IMR-90 (cell line): ENCODE measurements at regions not wholly inside any gene's neighbourhood (a gene's known extent, or its start where the extent isn't known, plus 50 kb on each side); places are given as distances from the start of the nearest gene placed in this dataset.

Experiments
- ATAC-seq: fragments of 200-7000 bp; cut with Tn5 transposase; 2 replicates; pipeline ENCODE4 v1.9.1; 2020; ENCODE audit warnings: low read depth, mild to moderate bottlenecking, moderate library complexity
- BruUV-seq: library from RNA; stranded (reverse); fragments of 400-500 nt; replicated peaks from 2 replicates; lab custom pipeline; 2021; lab: Mats Ljungman, UMichigan
- CTCF ChIA-PET: fragments of 300-600 bp; formaldehyde crosslinking; extraction: SDS; loops from one replicate; lab custom pipeline; 2021; ENCODE audit warnings: antibody characterized with exemption; lab: Yijun Ruan, JAX
- POLR2A ChIA-PET: fragments of 300-600 bp; sonication (Branson Sonifier 250); formaldehyde crosslinking; loops from one replicate; lab custom pipeline; 2022; ENCODE audit warnings: antibody characterized with exemption; ENCODE audit not compliant: unreplicated experiment; lab: Charles Lee
- DNase-seq: peaks from one replicate; pipeline ENCODE4 v3.0.0; 2013
- H2AFZ ChIP-seq: replicated peaks from 2 replicates; pipeline ENCODE3; 2013; ENCODE audit warnings: low read length, mild to moderate bottlenecking; ENCODE audit not compliant: poor library complexity
- H2AK5ac ChIP-seq: 2 replicates; pipeline ENCODE4 v1.6.1; 2013; ENCODE audit warnings: low read depth, low read length, inconsistent platforms
- H2AK9ac ChIP-seq: replicated peaks from 2 replicates; pipeline ENCODE3; 2013; ENCODE audit warnings: mild to moderate bottlenecking, low read depth, low read length, moderate library complexity; ENCODE audit not compliant: poor library complexity
- H2BK120ac ChIP-seq: 2 replicates; pipeline ENCODE4 v1.6.1; 2013; ENCODE audit warnings: low read depth, low read length, inconsistent platforms
- H2BK15ac ChIP-seq: 3 replicates; pipeline ENCODE4 v1.6.1; 2013; ENCODE audit warnings: low read depth, low read length, inconsistent platforms
- H2BK20ac ChIP-seq: 2 replicates; pipeline ENCODE4 v1.6.1; 2013; ENCODE audit warnings: low read depth, mild to moderate bottlenecking, inconsistent platforms, low read length, moderate library complexity
- H2BK5ac ChIP-seq: 2 replicates; pipeline ENCODE4 v1.6.1; 2013; ENCODE audit warnings: mild to moderate bottlenecking, low read depth, low read length, inconsistent platforms; ENCODE audit not compliant: poor library complexity, severe bottlenecking
- H3K14ac ChIP-seq: replicated peaks from 2 replicates; pipeline ENCODE4 v1.6.1; 2013; ENCODE audit warnings: low read depth, low read length, inconsistent platforms
- H3K18ac ChIP-seq: 2 replicates; pipeline ENCODE4 v1.6.1; 2013; ENCODE audit warnings: low read depth, low read length, control low read depth
- H3K23ac ChIP-seq: 2 replicates; pipeline ENCODE4 v1.6.1; 2013; ENCODE audit warnings: low read depth, low read length, inconsistent platforms
- H3K27ac ChIP-seq: 2 replicates; pipeline ENCODE4 v1.5.1; 2013; ENCODE audit warnings: mild to moderate bottlenecking, control low read depth, low read length; ENCODE audit not compliant: insufficient read depth
- H3K27me3 ChIP-seq: 2 replicates; pipeline ENCODE4 v1.6.1; 2013; ENCODE audit warnings: low read length; ENCODE audit not compliant: control insufficient read depth, insufficient read depth
- H3K36me3 ChIP-seq: 2 replicates; pipeline ENCODE4 v1.6.1; 2013; ENCODE audit warnings: low read length, mixed read lengths; ENCODE audit not compliant: control insufficient read depth, insufficient read depth
- H3K4ac ChIP-seq: 2 replicates; pipeline ENCODE4 v1.6.1; 2013; ENCODE audit warnings: low read depth, low read length, inconsistent platforms
- H3K4me1 ChIP-seq: 2 replicates; pipeline ENCODE4 v1.6.1; 2013; ENCODE audit warnings: low read length, mixed read lengths; ENCODE audit not compliant: control insufficient read depth, insufficient read depth
- H3K4me2 ChIP-seq: 2 replicates; pipeline ENCODE4 v1.6.1; 2013; ENCODE audit warnings: low read depth, mild to moderate bottlenecking, control low read depth, low read length, moderate library complexity
- H3K4me3 ChIP-seq: 2 replicates; pipeline ENCODE4 v1.5.1; 2013; ENCODE audit warnings: low read depth, mild to moderate bottlenecking, control low read depth, low read length, moderate library complexity; ENCODE audit not compliant: insufficient read depth
- H3K56ac ChIP-seq: 2 replicates; pipeline ENCODE4 v1.6.1; 2013; ENCODE audit warnings: low read length, inconsistent platforms; ENCODE audit not compliant: insufficient read depth; ENCODE audit errors: extremely low read depth
- H3K79me1 ChIP-seq, 2 experiments: 2 replicates each; pipeline ENCODE4 v1.6.1; 2013; ENCODE audit warnings: low read length in 2 of 2, inconsistent platforms in 1 of 2, low read depth in 1 of 2
- H3K9ac ChIP-seq: 2 replicates; pipeline ENCODE4 v1.6.1; 2013; ENCODE audit warnings: low read depth, low read length, control low read depth
- H3K9me1 ChIP-seq: 2 replicates; pipeline ENCODE4 v1.6.1; 2013; ENCODE audit warnings: low read length, inconsistent platforms; ENCODE audit not compliant: insufficient read depth
- H3K9me3 ChIP-seq: 2 replicates; pipeline ENCODE4 v1.6.1; 2013; ENCODE audit warnings: low read length; ENCODE audit not compliant: control insufficient read depth, insufficient read depth
- H4K20me1 ChIP-seq: 2 replicates; pipeline ENCODE4 v1.6.1; 2013; ENCODE audit warnings: low read length, inconsistent platforms; ENCODE audit not compliant: insufficient read depth
- H4K5ac ChIP-seq: 2 replicates; pipeline ENCODE4 v1.6.1; 2013; ENCODE audit warnings: mild to moderate bottlenecking, low read depth, low read length, control low read depth
- H4K8ac ChIP-seq, 2 experiments: 2 replicates each; pipeline ENCODE4 v1.6.1; 2013; ENCODE audit warnings: low read depth in 2 of 2, low read length in 2 of 2, control low read depth in 1 of 2, inconsistent platforms in 1 of 2
- H4K91ac ChIP-seq: 2 replicates; pipeline ENCODE4 v1.6.1; 2013; ENCODE audit warnings: low read depth, low read length, inconsistent platforms; ENCODE audit not compliant: insufficient read depth
- FOS ChIP-seq: fragments of 150-350 bp; IDR thresholded peaks from 2 replicates; pipeline ENCODE4 v1.6.1; 2016; ENCODE audit warnings: low read depth, low read length
- MAZ ChIP-seq: IDR thresholded peaks from 2 replicates; pipeline ENCODE4 v1.6.1; 2012; ENCODE audit warnings: low read depth, mild to moderate bottlenecking, low read length, improper control_type of control experiment, moderate library complexity, borderline replicate concordance
- MXI1 ChIP-seq: IDR thresholded peaks from 2 replicates; pipeline ENCODE4 v1.6.1; 2012; ENCODE audit warnings: low read depth, mild to moderate bottlenecking, low read length, moderate library complexity, borderline replicate concordance
- POLR2A ChIP-seq: IDR thresholded peaks from 2 replicates; pipeline ENCODE4 v1.6.1; 2012; ENCODE audit warnings: mild to moderate bottlenecking, low read depth, low read length
- RFX5 ChIP-seq: IDR thresholded peaks from 2 replicates; pipeline ENCODE4 v1.8.0; 2012; ENCODE audit warnings: low read depth, mild to moderate bottlenecking, low read length, moderate library complexity
- WGBS, 2 experiments: methylation state at CpG; one replicate each; pipeline versions ENCODE4 v1.1.5 to v1.1.7; 2013; ENCODE audit warnings: missing lambda C conversion rate in 2 of 2; ENCODE audit not compliant: insufficient read length in 1 of 2; ENCODE audit errors: extremely low coverage in 2 of 2; 5-methylcytosine and 5-hydroxymethylcytosine counted together
- dilution Hi-C: fragments of 300-500 bp; cut with HindIII; formaldehyde crosslinking; loops from one replicate; pipeline ENCODE4 v1.14.3; 2018; ENCODE audit warnings: low sequenced_read_pairs; ENCODE audit not compliant: unreplicated experiment
- in situ Hi-C: fragments of 300-500 bp; cut with MboI; formaldehyde crosslinking; loops from 3 replicates; pipeline ENCODE4 v1.14.3; 2019; ENCODE audit warnings: low sequenced_read_pairs, inconsistent platforms, mixed read lengths
- intact Hi-C: fragments of 100-400 bp; cut with micrococcal nuclease; formaldehyde crosslinking; loops from 2 replicates; pipeline ENCODE4 v1.10.0; 2022

- H2BK15ac ChIP-seq = no peak overlapping the region
- no peak overlapping the region; the same call in 1 of the 2 replicates for H3K14ac ChIP-seq
- H3K23ac ChIP-seq = no peak overlapping the region
- no peak overlapping the region for H3K9ac ChIP-seq
- no peak overlapping the region for H4K8ac ChIP-seq
- POLR2A ChIA-PET = no interaction called here
- no peak overlapping the region for H2AK9ac ChIP-seq
- no peak overlapping the region for H3K56ac ChIP-seq
- no peak overlapping the region for H3K4me2 ChIP-seq
- no peak overlapping the region for H2AFZ ChIP-seq
- no peaks in the 10 kb centered on the region for H4K20me1 ChIP-seq
- H3K4ac ChIP-seq = no peak overlapping the region
- H3K4me1 ChIP-seq = no peaks in the 10 kb centered on the region
- no peaks in the 10 kb centered on the region for H3K27me3 ChIP-seq
- no peaks in the 10 kb centered on the region for H3K79me1 ChIP-seq
- no peak for ATAC-seq
- H3K36me3 ChIP-seq = no peaks in the 10 kb centered on the region
- no peak overlapping the region for H4K91ac ChIP-seq
- H4K5ac ChIP-seq = no peak overlapping the region
- H2BK20ac ChIP-seq = no peak overlapping the region
- H2BK5ac ChIP-seq = no peak overlapping the region
- no peak overlapping the region for H2BK120ac ChIP-seq
- H3K27ac ChIP-seq = no peak overlapping the region
- no peak overlapping the region for H2AK5ac ChIP-seq
- in situ Hi-C loops (no loop called here), dilution Hi-C loops (no loop called here), intact Hi-C loops (loop anchor here (10.0 kb wide), 1 partner anchor 1031 kb away; no protein-coding TSS in a partner anchor)
- CTCF ChIA-PET = interaction anchor here (1.1 to 1.2 kb wide), 3 partner anchors 13 to 190 kb away, joined by 3 read pairs; no protein-coding TSS in a partner anchor
- H3K4me3 ChIP-seq = no peak overlapping the region
- H3K9me3 ChIP-seq = no peaks in the 10 kb centered on the region
- TF ChIP-seq POLR2A (no peak), RFX5 (no peak), MAZ (no peak), FOS (no peak), MXI1 (no peak)
- no peak for DNase-seq
- H3K18ac ChIP-seq = no peak overlapping the region
- no TSS peak for BruUV-seq
- 70% methylated on average over 2 of the region's 8 CpGs; no CpG with 5 or more reads in 1 of the 2 experiments for WGBS, 2 experiments
- no peaks in the 10 kb centered on the region for H3K9me1 ChIP-seq
Observed at GRCh38 chr6:139894271-139894670, 519.8 kb upstream of the CITED2 start.
